Gastrocnemius medialis (tissue), 4 donors: ENCODE measurements at regions not wholly inside any gene's neighbourhood (a gene's known extent, or its start where the extent isn't known, plus 50 kb on each side); places are given as distances from the start of the nearest gene placed in this dataset.

Experiments used
- POLR2A ChIP-seq, 2 donors: fragments of 450-650 bp; IDR thresholded peaks; one replicate each; pipeline ENCODE4 v1.6.1; 2017; ENCODE audit warnings: antibody characterized with exemption in 2 of 2, mild to moderate bottlenecking in 2 of 2, moderate library complexity in 2 of 2
- TF ChIP-seq, protein P1 (sequence below), 5 experiments: fragments of 450-650 bp in 3 of 5; fragments of 200-600 bp in 2 of 5; sonication (generic) in 2 of 5; IDR thresholded peaks in 4 of 5; conservative IDR thresholded peaks in 1 of 5; 1 replicate in 4 of 5; 2 replicates in 1 of 5; pipeline ENCODE4 v1.5.1; 2016 to 2019; ENCODE audit warnings: antibody characterized with exemption in 5 of 5, mild to moderate bottlenecking in 3 of 5, moderate library complexity in 3 of 5

DNA sequence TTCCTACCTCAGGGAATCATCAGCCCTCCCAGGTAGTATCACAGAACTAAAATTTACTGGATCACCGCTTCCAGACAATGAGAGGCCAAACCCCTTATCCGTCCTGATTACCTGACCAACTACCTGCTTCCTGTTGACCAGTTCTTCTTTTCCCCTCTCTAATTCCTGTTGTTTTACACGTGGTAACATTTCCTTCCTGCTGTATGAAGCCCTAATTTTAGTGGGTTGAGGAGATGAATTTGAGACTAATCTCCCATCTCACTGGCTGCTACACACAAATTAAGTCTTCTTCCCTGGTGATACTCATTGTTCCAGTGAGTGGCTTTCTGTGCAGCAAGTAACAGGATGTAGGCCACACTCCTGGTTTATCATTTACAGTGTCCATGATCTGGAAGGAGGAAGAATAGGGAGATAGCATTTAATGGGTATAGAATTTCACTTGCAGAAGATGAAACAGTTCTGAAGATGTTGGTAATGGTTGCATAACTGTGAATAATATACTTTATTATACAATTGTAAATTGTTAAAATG, 2112.9 kb downstream of the NCAM2 start:
- TF ChIP-seq, protein P1, sequence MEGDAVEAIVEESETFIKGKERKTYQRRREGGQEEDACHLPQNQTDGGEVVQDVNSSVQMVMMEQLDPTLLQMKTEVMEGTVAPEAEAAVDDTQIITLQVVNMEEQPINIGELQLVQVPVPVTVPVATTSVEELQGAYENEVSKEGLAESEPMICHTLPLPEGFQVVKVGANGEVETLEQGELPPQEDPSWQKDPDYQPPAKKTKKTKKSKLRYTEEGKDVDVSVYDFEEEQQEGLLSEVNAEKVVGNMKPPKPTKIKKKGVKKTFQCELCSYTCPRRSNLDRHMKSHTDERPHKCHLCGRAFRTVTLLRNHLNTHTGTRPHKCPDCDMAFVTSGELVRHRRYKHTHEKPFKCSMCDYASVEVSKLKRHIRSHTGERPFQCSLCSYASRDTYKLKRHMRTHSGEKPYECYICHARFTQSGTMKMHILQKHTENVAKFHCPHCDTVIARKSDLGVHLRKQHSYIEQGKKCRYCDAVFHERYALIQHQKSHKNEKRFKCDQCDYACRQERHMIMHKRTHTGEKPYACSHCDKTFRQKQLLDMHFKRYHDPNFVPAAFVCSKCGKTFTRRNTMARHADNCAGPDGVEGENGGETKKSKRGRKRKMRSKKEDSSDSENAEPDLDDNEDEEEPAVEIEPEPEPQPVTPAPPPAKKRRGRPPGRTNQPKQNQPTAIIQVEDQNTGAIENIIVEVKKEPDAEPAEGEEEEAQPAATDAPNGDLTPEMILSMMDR (IDR thresholded peaks at IDR 0.05 in 4 of 5, conservative IDR thresholded peaks at IDR 0.05 in 1 of 5) = no peak
- TF ChIP-seq POLR2A (IDR thresholded peaks at IDR 0.05) = no peak
